Natural killer cell (primary cell): ENCODE measurements at regions not wholly inside any gene's neighbourhood (a gene's known extent, or its start where the extent isn't known, plus 50 kb on each side); places are given as distances from the start of the nearest gene placed in this dataset.

ENCODE experiments used
- ATAC-seq, 3 donors: fragments of 150-1000 bp in 2 of 3; fragments of 200-7000 bp in 1 of 3; cut with Tn5 transposase; 1 replicate in 1 of 3; 2 replicates in 2 of 3; pipeline ENCODE4 v1.10.0; 2021; ENCODE audit warnings: mild to moderate bottlenecking in 2 of 3, moderate library complexity in 2 of 3
- DNase-seq, 2 donors: peaks; one replicate each; pipeline versions ENCODE4 v3.0.0 to v3.0.0-alpha.2; 2013 to 2021; ENCODE audit warnings: mixed read lengths in 1 of 2
- H3K27ac ChIP-seq: one replicate; pipeline ENCODE4 v1.5.1; 2013; ENCODE audit warnings: mild to moderate bottlenecking, low read length
- H3K27me3 ChIP-seq: one replicate; pipeline ENCODE4 v1.6.1; 2013; ENCODE audit warnings: low read length; ENCODE audit not compliant: control insufficient read depth, insufficient read depth
- H3K36me3 ChIP-seq: one replicate; pipeline ENCODE4 v1.6.1; 2013; ENCODE audit warnings: low read length; ENCODE audit not compliant: control insufficient read depth, insufficient read depth
- H3K4me1 ChIP-seq: one replicate; pipeline ENCODE4 v1.6.1; 2013; ENCODE audit warnings: low read length; ENCODE audit not compliant: control insufficient read depth, insufficient read depth
- H3K4me3 ChIP-seq: one replicate; pipeline ENCODE4 v1.5.1; 2013; ENCODE audit warnings: low read length
- H3K9me3 ChIP-seq: one replicate; pipeline ENCODE4 v1.6.1; 2013; ENCODE audit warnings: low read length; ENCODE audit not compliant: control insufficient read depth, insufficient read depth
- H3K27ac Mint-ChIP-seq, 2 donors: one replicate each; pipeline ENCODE4 v1.8.0; 2022; ENCODE audit warnings: mild to moderate bottlenecking in 2 of 2, mixed read lengths in 2 of 2, moderate library complexity in 1 of 2
- H3K27me3 Mint-ChIP-seq, 2 donors: one replicate each; pipeline ENCODE4 v1.8.0; 2022; ENCODE audit warnings: low read depth in 2 of 2, mixed read lengths in 2 of 2
- H3K36me3 Mint-ChIP-seq: one replicate; pipeline ENCODE4 v1.8.0; 2022; ENCODE audit warnings: mixed read lengths
- H3K4me1 Mint-ChIP-seq, 2 donors: one replicate each; pipeline ENCODE4 v1.8.0; 2022; ENCODE audit warnings: mixed read lengths in 2 of 2
- H3K4me3 Mint-ChIP-seq: one replicate; pipeline ENCODE4 v1.8.0; 2022; ENCODE audit warnings: mild to moderate bottlenecking, moderate library complexity, mixed read lengths
- H3K9me3 Mint-ChIP-seq, 2 donors: one replicate each; pipeline ENCODE4 v1.8.0; 2022; ENCODE audit warnings: mixed read lengths in 2 of 2
- CTCF ChIP-seq: fragments of 200-600 bp; IDR thresholded peaks from one replicate; pipeline ENCODE4 v1.8.0; 2022; ENCODE audit warnings: antibody characterized with exemption
- WGBS: methylation state at CpG from one replicate; pipeline ENCODE4 v1.1.7; 2013; ENCODE audit warnings: missing lambda C conversion rate; ENCODE audit not compliant: insufficient coverage; 5-methylcytosine and 5-hydroxymethylcytosine counted together
- intact Hi-C: fragments of 100-400 bp; cut with micrococcal nuclease; formaldehyde crosslinking; loops from one replicate; pipeline ENCODE4 v1.14.2; 2022

DNA sequence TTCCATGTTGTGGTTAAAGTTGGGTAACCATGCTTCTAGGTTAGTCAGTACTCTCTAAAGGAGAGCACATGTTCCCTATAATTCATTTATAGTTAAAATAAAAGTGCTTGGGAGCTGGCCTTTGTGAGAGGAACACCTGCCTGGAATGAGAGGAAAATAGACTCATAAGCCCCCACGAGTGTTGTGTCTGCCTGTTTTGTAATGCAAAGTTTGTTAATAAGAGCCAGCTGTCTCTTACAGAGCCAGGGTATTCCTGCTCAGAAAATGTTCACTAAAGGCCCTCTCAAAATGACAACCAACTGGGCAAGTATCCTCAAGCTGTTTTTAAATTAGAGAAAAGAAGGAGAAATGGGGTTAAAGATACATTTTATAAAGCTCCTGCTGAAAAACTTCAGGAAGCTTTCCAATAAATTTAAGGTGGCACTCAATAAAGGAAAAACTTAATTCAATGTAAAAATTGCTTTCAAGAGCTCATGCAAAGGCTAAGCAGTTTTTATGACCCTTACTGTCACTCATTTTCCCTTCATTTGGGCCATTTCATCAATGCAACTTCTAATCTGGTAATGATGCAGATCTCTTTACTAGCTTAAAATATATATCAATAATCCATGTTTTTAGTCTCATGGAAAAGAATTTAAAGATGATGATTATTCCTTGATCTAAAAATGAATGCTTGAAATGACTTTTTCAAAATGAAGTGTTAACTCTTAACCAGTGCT lies 793.6 kb downstream of the STPG2 start:
- 71% methylated on average over 1 of the region's 1 CpG for WGBS
- no peak overlapping the region for H3K27ac Mint-ChIP-seq
- H3K27ac ChIP-seq = no peak overlapping the region
- no peaks in the 10 kb centered on the region for H3K36me3 Mint-ChIP-seq
- no peak overlapping the region for H3K4me3 ChIP-seq
- peaks cover 3% of the 10 kb centered on the region for H3K9me3 ChIP-seq
- H3K27me3 Mint-ChIP-seq = no peaks in the 10 kb centered on the region
- no peaks in the 10 kb centered on the region for H3K4me1 ChIP-seq
- H3K9me3 Mint-ChIP-seq = peaks cover 4 to 14% of the 10 kb centered on the region in 2 donors
- ATAC-seq (no peak), DNase-seq (no peak)
- H3K36me3 ChIP-seq = no peaks in the 10 kb centered on the region
- no peaks in the 10 kb centered on the region for H3K27me3 ChIP-seq
- H3K4me3 Mint-ChIP-seq = no peak overlapping the region
- intact Hi-C loops = no loop called here
- TF ChIP-seq CTCF = no peak
- H3K4me1 Mint-ChIP-seq = no peaks in the 10 kb centered on the region

DNA sequence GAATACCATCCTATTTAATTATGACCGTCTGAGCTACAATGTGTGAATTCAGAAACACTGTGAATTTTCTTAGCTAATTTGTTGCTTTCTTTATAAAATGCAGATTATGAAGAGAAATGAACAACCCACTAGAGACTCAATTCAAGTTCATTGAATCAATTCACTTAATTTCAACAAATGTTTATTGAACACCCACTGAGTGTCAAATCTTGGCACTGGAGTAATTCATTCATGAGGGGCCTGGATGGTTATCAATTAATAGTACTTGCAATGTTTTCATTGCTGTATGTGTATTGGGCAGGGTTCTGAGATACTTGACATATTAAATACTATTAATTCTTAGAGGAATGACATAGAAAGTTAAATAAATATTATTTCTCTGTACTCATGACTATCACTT lies 789.4 kb downstream of the STPG2 start:
- intact Hi-C loops = no loop called here
- H3K36me3 ChIP-seq = no peaks in the 10 kb centered on the region
- Mint-ChIP-seq H3K9me3 (peaks cover 7 to 16% of the 10 kb centered on the region in 2 donors), H3K36me3 (no peaks in the 10 kb centered on the region), H3K27ac (no peak overlapping the region), H3K27me3 (no peaks in the 10 kb centered on the region), H3K4me3 (no peak overlapping the region), H3K4me1 (no peaks in the 10 kb centered on the region)
- H3K27ac ChIP-seq = no peak overlapping the region
- no peak for TF ChIP-seq CTCF
- H3K9me3 ChIP-seq = no peaks in the 10 kb centered on the region
- ATAC-seq = no peak
- 100% methylated on average over 1 of the region's 1 CpG for WGBS
- no peaks in the 10 kb centered on the region for H3K4me1 ChIP-seq
- no peak overlapping the region for H3K4me3 ChIP-seq
- H3K27me3 ChIP-seq = no peaks in the 10 kb centered on the region
- DNase-seq = no peak

GRCh38 chr4:97359826-97360225 lies 783.5 kb downstream of the STPG2 start:
- H3K27me3 Mint-ChIP-seq = no peaks in the 10 kb centered on the region
- H3K36me3 ChIP-seq = no peaks in the 10 kb centered on the region
- no peaks in the 10 kb centered on the region for H3K9me3 ChIP-seq
- H3K27ac Mint-ChIP-seq = no peak overlapping the region
- H3K4me3 ChIP-seq = no peak overlapping the region
- no peaks in the 10 kb centered on the region for H3K27me3 ChIP-seq
- no peak for TF ChIP-seq CTCF
- H3K9me3 Mint-ChIP-seq = peaks cover 14 to 18% of the 10 kb centered on the region in 2 donors
- intact Hi-C loops = no loop called here
- no peaks in the 10 kb centered on the region for H3K4me1 Mint-ChIP-seq
- WGBS = no CpG with 5 or more reads among the region's 2 CpGs
- no peak overlapping the region for H3K27ac ChIP-seq
- no peak for ATAC-seq
- no peak overlapping the region for H3K4me3 Mint-ChIP-seq
- no peak for DNase-seq
- H3K4me1 ChIP-seq = no peaks in the 10 kb centered on the region
- no peaks in the 10 kb centered on the region for H3K36me3 Mint-ChIP-seq

- H3K27me3 Mint-ChIP-seq = no peaks in the 10 kb centered on the region
- Histone ChIP-seq H3K4me1 (no peaks in the 10 kb centered on the region), H3K36me3 (no peaks in the 10 kb centered on the region), H3K27me3 (no peaks in the 10 kb centered on the region), H3K27ac (no peak overlapping the region), H3K9me3 (no peaks in the 10 kb centered on the region), H3K4me3 (no peak overlapping the region)
- H3K4me1 Mint-ChIP-seq = no peaks in the 10 kb centered on the region
- H3K36me3 Mint-ChIP-seq = no peaks in the 10 kb centered on the region
- intact Hi-C loops = no loop called here
- TF ChIP-seq CTCF = no peak
- H3K9me3 Mint-ChIP-seq = peaks cover 15 to 21% of the 10 kb centered on the region in 2 donors
- H3K4me3 Mint-ChIP-seq = no peak overlapping the region
- H3K27ac Mint-ChIP-seq = no peak overlapping the region
- DNase-seq (no peak), ATAC-seq (no peak)
Observed at GRCh38 chr4:97360733-97361132, 782.5 kb downstream of the STPG2 start.
